Endothelial cell (in vitro differentiated cells): ENCODE measurements at regions not wholly inside any gene's neighbourhood (a gene's known extent, or its start where the extent isn't known, plus 50 kb on each side); places are given as distances from the start of the nearest gene placed in this dataset.
"Not testable (repeated sequence)": the region's sequence is repeated elsewhere in the genome, so short reads cannot be mapped to it uniquely, and the experiment has no call there.

Experiments used
- DNase-seq: peaks from one replicate; pipeline ENCODE4 v3.0.0; 2021; ENCODE audit warnings: low spot score
- H3K27ac Mint-ChIP-seq: one replicate; pipeline ENCODE4 v1.8.0; 2021; ENCODE audit warnings: mixed read lengths, inconsistent platforms; ENCODE audit not compliant: unreplicated experiment
- H3K27me3 Mint-ChIP-seq: one replicate; pipeline ENCODE4 v1.8.0; 2021; ENCODE audit warnings: mild to moderate bottlenecking, moderate library complexity, mixed read lengths, inconsistent platforms; ENCODE audit not compliant: unreplicated experiment
- H3K36me3 Mint-ChIP-seq: one replicate; pipeline ENCODE4 v1.8.0; 2021; ENCODE audit warnings: mild to moderate bottlenecking, low read depth, mixed read lengths, inconsistent platforms; ENCODE audit not compliant: unreplicated experiment
- H3K4me1 Mint-ChIP-seq: one replicate; pipeline ENCODE4 v1.8.0; 2021; ENCODE audit warnings: mild to moderate bottlenecking, mixed read lengths, inconsistent platforms; ENCODE audit not compliant: unreplicated experiment
- H3K4me3 Mint-ChIP-seq: one replicate; pipeline ENCODE4 v1.8.0; 2021; ENCODE audit warnings: mild to moderate bottlenecking, mixed read lengths, inconsistent platforms; ENCODE audit not compliant: unreplicated experiment
- H3K9me3 Mint-ChIP-seq: one replicate; pipeline ENCODE4 v1.8.0; 2021; ENCODE audit warnings: mixed read lengths, inconsistent platforms; ENCODE audit not compliant: unreplicated experiment
- TF ChIP-seq, protein P1 (sequence below): fragments of 200-600 bp; sonication (generic); IDR thresholded peaks from one replicate; pipeline ENCODE4 v1.5.0; 2021; ENCODE audit warnings: antibody characterized with exemption; ENCODE audit not compliant: unreplicated experiment

DNA sequence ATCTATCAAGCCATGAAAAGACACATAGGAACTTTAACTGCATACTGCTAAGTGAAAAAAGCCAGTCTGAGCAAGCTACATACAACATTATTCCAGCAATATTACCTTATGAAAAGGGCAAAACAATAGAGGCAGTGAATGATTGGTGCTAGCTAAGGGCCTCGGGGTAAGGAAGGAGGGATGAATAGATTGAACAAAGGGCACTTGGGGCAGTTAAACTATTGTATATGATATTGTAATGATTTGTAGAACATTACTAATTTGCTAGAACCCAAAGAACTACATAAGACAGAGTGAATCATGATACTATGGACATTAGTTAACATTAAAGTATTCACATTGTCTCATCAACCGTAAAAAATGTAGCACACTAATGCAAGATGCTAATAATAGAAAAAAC lies 218.3 kb downstream of the FBXO4 start:
- DNase-seq, result no peak
- Mint-ChIP-seq H3K27me3 (no peaks in the 10 kb centered on the region), H3K4me1 (no peaks in the 10 kb centered on the region), H3K27ac (no peak overlapping the region), H3K36me3 (peaks cover 2% of the 10 kb centered on the region), H3K4me3 (no peak overlapping the region), H3K9me3 (peaks cover 15% of the 10 kb centered on the region)
- TF ChIP-seq, protein P1, sequence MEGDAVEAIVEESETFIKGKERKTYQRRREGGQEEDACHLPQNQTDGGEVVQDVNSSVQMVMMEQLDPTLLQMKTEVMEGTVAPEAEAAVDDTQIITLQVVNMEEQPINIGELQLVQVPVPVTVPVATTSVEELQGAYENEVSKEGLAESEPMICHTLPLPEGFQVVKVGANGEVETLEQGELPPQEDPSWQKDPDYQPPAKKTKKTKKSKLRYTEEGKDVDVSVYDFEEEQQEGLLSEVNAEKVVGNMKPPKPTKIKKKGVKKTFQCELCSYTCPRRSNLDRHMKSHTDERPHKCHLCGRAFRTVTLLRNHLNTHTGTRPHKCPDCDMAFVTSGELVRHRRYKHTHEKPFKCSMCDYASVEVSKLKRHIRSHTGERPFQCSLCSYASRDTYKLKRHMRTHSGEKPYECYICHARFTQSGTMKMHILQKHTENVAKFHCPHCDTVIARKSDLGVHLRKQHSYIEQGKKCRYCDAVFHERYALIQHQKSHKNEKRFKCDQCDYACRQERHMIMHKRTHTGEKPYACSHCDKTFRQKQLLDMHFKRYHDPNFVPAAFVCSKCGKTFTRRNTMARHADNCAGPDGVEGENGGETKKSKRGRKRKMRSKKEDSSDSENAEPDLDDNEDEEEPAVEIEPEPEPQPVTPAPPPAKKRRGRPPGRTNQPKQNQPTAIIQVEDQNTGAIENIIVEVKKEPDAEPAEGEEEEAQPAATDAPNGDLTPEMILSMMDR, result no peak

DNA sequence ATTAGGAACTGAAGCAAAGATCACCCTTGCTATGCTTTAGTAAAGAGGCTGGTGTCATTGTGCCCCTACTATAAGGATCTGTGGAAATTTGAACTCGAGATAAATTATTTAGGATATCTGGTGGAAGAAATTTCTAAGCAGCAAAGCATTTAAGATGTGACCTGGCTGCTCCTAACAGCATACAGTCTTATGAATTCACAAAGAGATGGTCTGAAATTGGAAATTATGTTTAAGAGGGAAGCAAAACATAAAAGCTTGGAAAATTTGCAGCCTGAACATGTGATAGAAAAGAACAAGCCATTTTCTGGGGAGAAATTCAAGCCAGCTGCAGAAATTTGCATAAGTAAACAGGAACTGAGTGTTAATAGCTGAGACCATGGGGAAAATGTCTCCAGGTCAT lies 223.7 kb downstream of the FBXO4 start:
- Mint-ChIP-seq H3K27ac (no peak overlapping the region), H3K27me3 (no peaks in the 10 kb centered on the region), H3K9me3 (peaks cover 34% of the 10 kb centered on the region), H3K4me3 (no peak overlapping the region), H3K36me3 (peaks cover 6% of the 10 kb centered on the region), H3K4me1 (no peaks in the 10 kb centered on the region)
- no peak for DNase-seq
- TF ChIP-seq, protein P1, result no peak

DNA sequence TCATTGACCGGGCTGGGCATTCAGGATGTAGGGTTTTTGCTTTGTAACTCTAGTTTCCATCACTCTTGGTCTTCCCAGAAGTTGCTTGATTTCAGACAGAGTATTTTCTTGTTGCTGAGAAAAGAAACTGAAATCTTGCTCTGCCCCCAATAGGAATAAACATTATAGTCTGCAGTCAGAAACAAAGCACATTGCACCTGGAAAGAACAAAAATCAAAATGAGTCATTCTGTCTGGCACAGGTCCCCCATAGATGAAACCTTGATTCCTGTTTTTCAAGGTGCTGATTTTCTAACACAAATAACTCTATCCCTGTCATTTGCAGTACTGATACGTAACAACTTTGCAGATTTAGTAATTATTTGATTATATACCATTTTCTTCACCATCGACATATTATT lies 232.1 kb downstream of the FBXO4 start:
- Mint-ChIP-seq H3K4me3 (no peak overlapping the region), H3K4me1 (no peaks in the 10 kb centered on the region), H3K27me3 (no peaks in the 10 kb centered on the region), H3K27ac (no peak overlapping the region), H3K36me3 (no peaks in the 10 kb centered on the region), H3K9me3 (no peaks in the 10 kb centered on the region)
- TF ChIP-seq, protein P1, result no peak
- no peak for DNase-seq

DNA sequence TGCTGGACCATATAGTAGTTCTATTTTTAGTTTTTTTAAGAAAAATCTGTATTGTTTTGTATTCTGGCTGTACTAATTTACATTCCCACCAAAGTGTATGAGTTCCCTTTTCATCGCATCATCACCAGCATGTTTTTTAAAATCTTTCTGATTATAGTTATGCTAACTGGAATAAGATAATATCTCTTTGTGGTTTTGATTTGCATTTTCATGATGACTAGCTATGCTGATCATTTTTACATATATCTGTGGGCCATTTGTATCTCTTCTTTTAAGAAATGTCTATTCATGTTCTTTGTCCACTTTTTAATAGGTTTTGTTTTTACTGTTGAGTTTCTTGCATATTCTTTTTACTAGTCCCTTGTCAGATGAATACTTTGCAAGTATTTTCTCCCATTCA lies 238.0 kb downstream of the FBXO4 start:
- no peak overlapping the region for H3K27ac Mint-ChIP-seq
- TF ChIP-seq, protein P1, result no peak
- no peaks in the 10 kb centered on the region for H3K27me3 Mint-ChIP-seq
- no peak overlapping the region for H3K4me3 Mint-ChIP-seq
- no peaks in the 10 kb centered on the region for H3K9me3 Mint-ChIP-seq
- no peaks in the 10 kb centered on the region for H3K36me3 Mint-ChIP-seq
- DNase-seq, result no peak
- no peaks in the 10 kb centered on the region for H3K4me1 Mint-ChIP-seq

DNA sequence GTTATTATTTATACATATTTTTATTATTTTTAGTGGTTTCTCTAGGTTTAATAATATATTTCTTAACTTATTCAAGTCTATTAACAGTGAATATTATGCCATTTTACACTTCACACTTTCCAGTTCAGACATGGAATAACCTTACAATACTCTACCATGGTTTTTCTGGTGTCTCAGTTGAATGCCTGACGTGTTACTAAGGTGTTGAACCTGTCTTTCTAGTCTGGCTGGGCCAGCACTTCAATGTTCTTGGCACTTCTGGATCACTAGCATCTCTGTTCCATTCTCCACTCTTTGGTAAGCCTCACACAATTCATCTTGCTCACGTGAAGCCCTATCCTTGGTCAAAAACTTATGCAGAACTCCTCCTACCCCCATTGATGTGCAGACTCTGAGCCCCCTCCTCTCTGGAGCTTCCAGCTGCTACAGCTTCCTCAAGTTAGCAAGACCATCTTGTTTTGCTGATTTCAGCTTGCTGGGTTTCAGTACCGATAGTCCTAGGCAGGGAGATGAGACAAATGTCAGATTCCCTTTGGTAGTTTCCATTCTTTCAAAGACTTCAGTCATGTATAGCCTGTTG lies 243.1 kb downstream of the FBXO4 start:
- Mint-ChIP-seq H3K4me3 (no peak overlapping the region), H3K27me3 (peaks cover 2% of the 10 kb centered on the region), H3K9me3 (no peaks in the 10 kb centered on the region), H3K36me3 (no peaks in the 10 kb centered on the region), H3K4me1 (no peaks in the 10 kb centered on the region), H3K27ac (no peak overlapping the region)
- TF ChIP-seq, protein P1, result no peak
- DNase-seq, result no peak

DNA sequence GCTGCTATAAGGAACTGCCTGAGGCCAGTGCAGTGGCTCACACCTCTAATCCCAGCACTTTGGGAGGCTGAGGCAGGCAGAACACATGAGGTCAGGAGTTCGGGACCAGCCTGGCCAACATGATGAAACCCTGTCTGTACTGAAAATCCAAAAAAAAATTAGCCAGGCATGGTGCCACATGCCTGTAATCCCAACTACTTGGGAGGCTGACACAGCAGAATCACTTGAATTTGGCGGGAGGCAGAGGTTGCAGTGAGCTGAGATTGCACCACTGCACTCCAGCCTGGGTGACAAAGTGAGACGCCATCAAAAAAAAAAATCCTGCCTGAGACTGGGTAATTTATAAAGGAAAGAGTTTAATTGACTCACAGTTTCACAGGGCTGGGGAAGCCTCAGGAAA lies 247.1 kb upstream of the GHR start:
- not testable (repeated sequence) for H3K27ac Mint-ChIP-seq, H3K36me3 Mint-ChIP-seq, H3K4me3 Mint-ChIP-seq, DNase-seq, H3K9me3 Mint-ChIP-seq, H3K27me3 Mint-ChIP-seq, H3K4me1 Mint-ChIP-seq

DNA sequence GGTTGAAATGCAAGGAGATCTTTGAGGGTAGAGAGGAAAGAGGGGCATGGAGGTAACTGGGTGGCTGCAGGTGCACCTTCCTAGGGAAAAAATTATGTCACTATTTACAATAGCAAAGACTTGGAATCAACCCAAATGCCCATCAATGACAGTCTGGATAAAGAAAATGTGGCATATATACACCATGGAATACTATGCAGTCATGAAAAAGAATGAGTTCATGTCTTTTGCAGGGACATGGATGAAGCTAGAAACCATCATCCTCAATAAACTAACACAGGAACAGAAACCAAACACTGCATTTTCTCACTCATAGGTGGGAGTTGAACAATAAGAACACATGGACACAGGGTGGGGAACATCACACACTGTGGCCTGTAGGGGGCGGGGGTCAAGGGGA lies 243.4 kb upstream of the GHR start:
- not testable (repeated sequence) for H3K27ac Mint-ChIP-seq, DNase-seq, H3K27me3 Mint-ChIP-seq, H3K4me3 Mint-ChIP-seq, H3K36me3 Mint-ChIP-seq, H3K9me3 Mint-ChIP-seq, H3K4me1 Mint-ChIP-seq
